K562 (cell line): ENCODE measurements at regions not wholly inside any gene's neighbourhood (a gene's known extent, or its start where the extent isn't known, plus 50 kb on each side); places are given as distances from the start of the nearest gene placed in this dataset.

Experiments
- ATAC-seq: fragments of 200-7000 bp; cut with Tn5 transposase; 3 replicates; pipeline ENCODE4 v1.9.1; 2020; ENCODE audit warnings: moderate library complexity
- BruUV-seq: library from RNA; stranded (reverse); fragments of 400-500 nt; replicated peaks from 2 replicates; lab custom pipeline; 2021; lab: Mats Ljungman, UMichigan
- CTCF ChIA-PET: fragments of 300-600 bp; formaldehyde crosslinking; extraction: SDS; loops from one replicate; lab custom pipeline; 2021; ENCODE audit warnings: low intra/inter-chr PET ratio; lab: Yijun Ruan, JAX
- POLR2A ChIA-PET: fragments of 300-600, 350-650 bp; sonication (Branson Sonifier 250); formaldehyde crosslinking; extraction: SDS; loops from one replicate; lab custom pipeline; 2021; ENCODE audit warnings: antibody characterized with exemption, inconsistent platforms; lab: Yijun Ruan, JAX
- DNase-seq, 4 experiments: peaks; one replicate each; pipeline versions ENCODE4 v3.0.0 to v3.0.0-alpha.2; 2011 to 2018; ENCODE audit warnings: low spot score in 3 of 4, mixed read lengths in 3 of 4; ENCODE audit errors: extremely low read depth in 1 of 4
- FAIRE-seq: peaks from 2 replicates; lab custom pipeline; 2011; peaks lifted over from hg19 to GRCh38; lab: Jason Lieb, UNC
- H2AFZ ChIP-seq: 2 replicates; pipeline ENCODE4 v1.6.0; 2011; ENCODE audit warnings: low read depth, low read length, control low read depth, inconsistent platforms
- H3K27ac ChIP-seq: fragments of 200-600 bp; 3 replicates; pipeline ENCODE4 v1.8.0; 2011; ENCODE audit warnings: low read depth, mild to moderate bottlenecking, control low read depth, inconsistent platforms, low read length, moderate library complexity, mixed read lengths; ENCODE audit errors: extremely low read depth
- H3K27me3 ChIP-seq, 2 experiments: fragments of 300-600 bp in 1 of 2; 2 replicates in 1 of 2; 3 replicates in 1 of 2; pipeline versions ENCODE4 v1.6.0 to v1.8.0; 2011; ENCODE audit warnings: inconsistent platforms in 2 of 2, low read length in 2 of 2, mild to moderate bottlenecking in 1 of 2, mixed read lengths in 1 of 2, moderate library complexity in 1 of 2; ENCODE audit not compliant: control insufficient read depth in 2 of 2, insufficient read depth in 2 of 2
- H3K36me3 ChIP-seq: fragments of 300-600 bp; 3 replicates; pipeline ENCODE4 v1.8.0; 2011; ENCODE audit warnings: mild to moderate bottlenecking, low read length, inconsistent platforms; ENCODE audit not compliant: control insufficient read depth, insufficient read depth
- H3K4me1 ChIP-seq, 2 experiments: fragments of 200-600 bp in 1 of 2; replicated peaks in 1 of 2; 2 replicates in 1 of 2; 3 replicates in 1 of 2; pipeline versions ENCODE4 v1.5.1 to v1.8.0; 2011; ENCODE audit warnings: inconsistent platforms in 2 of 2, low read length in 2 of 2, mild to moderate bottlenecking in 1 of 2, mixed read lengths in 1 of 2, moderate library complexity in 1 of 2; ENCODE audit not compliant: control insufficient read depth in 2 of 2, insufficient read depth in 2 of 2
- H3K4me2 ChIP-seq: 2 replicates; pipeline ENCODE4 v1.6.1; 2011; ENCODE audit warnings: low read length, control low read depth, inconsistent platforms, mixed read lengths; ENCODE audit not compliant: insufficient read depth
- H3K4me3 ChIP-seq: fragments of 200-600 bp; sonication (generic), shearing (Covaris generic); 2 replicates; pipeline ENCODE4 v1.5.1; 2016; ENCODE audit warnings: control low read depth, inconsistent platforms
- H3K79me2 ChIP-seq: fragments of 200-600 bp; 3 replicates; pipeline ENCODE4 v1.8.0; 2011; ENCODE audit warnings: low read length, inconsistent platforms; ENCODE audit not compliant: control insufficient read depth, insufficient read depth
- H3K9ac ChIP-seq, 2 experiments: 2 replicates each; pipeline versions ENCODE4 v1.6.0 to v1.6.1; 2011; ENCODE audit warnings: low read depth in 2 of 2, low read length in 2 of 2, control low read depth in 1 of 2, inconsistent platforms in 1 of 2, mild to moderate bottlenecking in 1 of 2, mixed read lengths in 1 of 2; ENCODE audit not compliant: insufficient read depth in 1 of 2
- H3K9me1 ChIP-seq: one replicate; pipeline ENCODE4 v1.6.0; 2011; ENCODE audit warnings: inconsistent platforms, mild to moderate bottlenecking, low read length, moderate library complexity; ENCODE audit not compliant: control insufficient read depth, insufficient read depth
- H3K9me3 ChIP-seq: replicated peaks from 2 replicates; pipeline ENCODE4 v1.5.1; 2011; ENCODE audit warnings: low read depth, low read length, inconsistent platforms; ENCODE audit not compliant: control insufficient read depth, insufficient read depth
- H4K20me1 ChIP-seq: replicated peaks from 2 replicates; pipeline ENCODE4 v1.6.1; 2011; ENCODE audit warnings: low read length, inconsistent platforms, mixed read lengths; ENCODE audit not compliant: control insufficient read depth, insufficient read depth
- NR1H2 ChIP-seq: sonication (generic); formaldehyde crosslinking; IDR thresholded peaks from 2 replicates; pipeline ENCODE4 v1.4.0; 2020; ENCODE audit warnings: mild to moderate bottlenecking, missing genetic modification reagents
- TCF3 ChIP-seq: sonication (generic); formaldehyde crosslinking; IDR thresholded peaks from 2 replicates; pipeline ENCODE4 v1.4.0; 2020; ENCODE audit warnings: mild to moderate bottlenecking, missing genetic modification reagents
- ZNF408 ChIP-seq: fragments of 250-450 bp; sonication (Bioruptor Pico); IDR thresholded peaks from 2 replicates; pipeline ENCODE4 v1.4.0; 2020; ENCODE audit warnings: low read depth, mild to moderate bottlenecking, moderate library complexity
- WGBS: fragments of 100-300 bp; shearing (Covaris generic); methylation state at CpG from one replicate; pipeline ENCODE4 v1.1.6; 2016; ENCODE audit warnings: low coverage, mixed read lengths; ENCODE audit not compliant: insufficient coverage; ENCODE audit errors: missing lambda C conversion rate; 5-methylcytosine and 5-hydroxymethylcytosine counted together
- in situ Hi-C: fragments of 300-500 bp; cut with MboI; formaldehyde crosslinking; loops from 4 replicates; pipeline ENCODE4 v1.15.0; 2018; ENCODE audit warnings: inconsistent platforms, mixed read lengths
- intact Hi-C: fragments of 100-400 bp; cut with micrococcal nuclease; formaldehyde crosslinking; loops from 2 replicates; pipeline ENCODE4 v1.14.2; 2022
- TF ChIP-seq, protein P1 (sequence below), 2 experiments: IDR thresholded peaks; 2 replicates each; pipeline ENCODE4 v1.6.1; 2011; ENCODE audit warnings: borderline replicate concordance in 1 of 2, control low read depth in 1 of 2, low read depth in 1 of 2, low read length in 1 of 2, mild to moderate bottlenecking in 1 of 2, mixed read lengths in 1 of 2, moderate library complexity in 1 of 2; ENCODE audit not compliant: insufficient read depth in 1 of 2, insufficient read length in 1 of 2, poor library complexity in 1 of 2, severe bottlenecking in 1 of 2; ENCODE audit errors: extremely low read depth in 1 of 2

DNA sequence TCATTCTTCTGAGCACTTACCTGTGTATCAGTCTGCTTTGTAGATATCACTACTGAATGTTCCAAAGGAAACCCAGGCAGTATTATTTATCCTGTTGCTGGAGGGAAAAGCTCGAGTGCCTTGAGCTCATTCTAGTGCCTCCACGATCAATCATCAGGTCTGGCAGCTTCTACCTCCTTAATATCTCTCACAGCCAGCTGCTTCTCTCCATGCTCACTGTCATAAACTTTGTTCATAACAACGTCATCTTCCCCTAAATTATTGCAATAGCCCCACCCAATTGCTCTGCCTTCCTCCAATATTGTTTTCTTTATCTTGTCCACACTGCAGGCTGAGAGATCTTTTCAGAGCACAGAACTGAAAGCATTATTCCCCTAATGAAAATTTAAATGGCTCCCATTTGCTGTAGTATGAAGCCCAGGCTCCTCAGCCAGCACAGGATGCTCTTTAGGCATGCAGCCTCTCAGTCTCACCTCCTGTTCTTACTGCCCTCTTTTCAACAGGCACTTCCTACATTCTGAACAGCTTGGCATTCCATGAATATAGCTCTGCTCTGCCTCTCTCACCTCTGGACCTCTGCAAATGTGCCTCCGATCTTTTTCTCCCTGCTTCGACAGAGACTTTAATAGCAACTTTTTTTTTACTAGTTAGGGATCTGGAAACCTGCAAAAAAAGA, 504.2 kb upstream of the IGFBP7 start:
- Histone ChIP-seq H3K27ac (no peak overlapping the region), H2AFZ (no peak overlapping the region), H3K4me1 (no peaks in the 10 kb centered on the region), H4K20me1 (no peaks in the 10 kb centered on the region), H3K4me2 (no peak overlapping the region), H3K9me3 (no peaks in the 10 kb centered on the region; the same call in 1 of the 2 replicates), H3K4me3 (no peak overlapping the region), H3K27me3 (no peaks in the 10 kb centered on the region), H3K9me1 (no peaks in the 10 kb centered on the region), H3K36me3 (no peaks in the 10 kb centered on the region), H3K79me2 (no peaks in the 10 kb centered on the region), H3K9ac (no peak overlapping the region)
- no peak for TF ChIP-seq NR1H2
- TF ChIP-seq, protein P1, sequence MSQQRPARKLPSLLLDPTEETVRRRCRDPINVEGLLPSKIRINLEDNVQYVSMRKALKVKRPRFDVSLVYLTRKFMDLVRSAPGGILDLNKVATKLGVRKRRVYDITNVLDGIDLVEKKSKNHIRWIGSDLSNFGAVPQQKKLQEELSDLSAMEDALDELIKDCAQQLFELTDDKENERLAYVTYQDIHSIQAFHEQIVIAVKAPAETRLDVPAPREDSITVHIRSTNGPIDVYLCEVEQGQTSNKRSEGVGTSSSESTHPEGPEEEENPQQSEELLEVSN (IDR thresholded peaks at IDR 0.05; ENCODE audit: borderline replicate concordance in 1 of 2, extremely low read depth in 1 of 2, insufficient read depth in 1 of 2, insufficient read length in 1 of 2, low read depth in 1 of 2, low read length in 1 of 2, poor library complexity in 1 of 2, severe bottlenecking in 1 of 2), result no peak
- TF ChIP-seq TCF3 (CRISPR knock-in tag), result no peak
- no peak for TF ChIP-seq ZNF408
- 3% methylated on average over 5 of the region's 5 CpGs for WGBS
- POLR2A ChIA-PET, result no interaction called here
- no TSS peak for BruUV-seq
- intact Hi-C loops, result no loop called here
- CTCF ChIA-PET, result no interaction called here
- in situ Hi-C loops, result no loop called here
- ATAC-seq, result no peak
- no peak for FAIRE-seq
- no peak for DNase-seq
